ENCODE measurements at regions not wholly inside any gene's neighbourhood (a gene's known extent, or its start where the extent isn't known, plus 50 kb on each side); places are given as distances from the start of the nearest gene placed in this dataset.

DNA sequence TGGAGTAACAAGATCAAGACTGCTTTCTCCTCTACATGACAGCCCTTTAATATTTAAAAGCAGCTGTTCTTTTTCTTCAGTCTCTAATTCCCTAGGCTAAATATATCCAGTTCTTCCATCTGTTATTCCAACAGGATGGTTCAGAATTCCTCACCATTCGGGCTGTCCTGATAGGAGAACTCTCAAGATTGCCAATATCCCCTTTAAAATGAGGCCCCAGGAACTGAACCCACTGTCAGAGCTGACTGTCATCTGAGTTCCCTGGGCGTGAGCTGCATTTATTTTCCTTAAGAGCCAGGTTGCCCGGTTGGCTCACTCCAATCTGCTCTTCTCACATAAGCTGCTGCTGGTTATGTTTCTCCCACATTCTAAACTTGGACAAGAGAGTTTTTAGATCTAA lies 177.6 kb downstream of the MIS18A start:
- 70% methylated on average over 3 of the region's 3 CpGs for WGBS, 2 experiments (ENCODE audit: low coverage in 1 of 2, low lambda C conversion rate in 2 of 2, missing lambda C conversion rate in 2 of 2)

DNA sequence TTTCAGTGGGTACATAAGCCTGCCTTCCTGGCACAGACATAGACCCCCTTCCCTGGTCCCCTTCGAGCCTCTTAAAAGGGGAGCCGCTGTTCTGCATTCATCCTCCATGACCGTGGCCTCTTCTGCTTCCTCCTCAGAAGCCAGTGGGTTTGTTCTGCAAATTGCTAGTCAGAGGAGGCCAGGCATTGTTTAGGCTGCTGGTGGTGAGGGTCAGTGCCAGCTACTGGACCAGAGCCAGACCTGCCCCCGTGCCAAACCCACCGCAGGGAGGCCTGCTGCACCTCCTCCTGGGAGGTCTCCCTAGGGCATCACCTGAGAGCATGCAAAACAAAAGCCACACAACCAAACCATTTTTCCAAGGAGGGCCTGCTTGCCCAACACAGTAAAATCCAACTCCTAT lies 178.4 kb downstream of the MIS18A start:
- Histone ChIP-seq H3K9ac (no peak overlapping the region), H3K27me3 (replicated peaks; ENCODE audit: insufficient read depth) (no peaks in the 10 kb centered on the region), H3K4me3 (no peak overlapping the region), H2AFZ (no peak overlapping the region), H3K4me1 (ENCODE audit: insufficient read depth) (no peaks in the 10 kb centered on the region), H3K4me2 (ENCODE audit: unreplicated experiment) (no peak overlapping the region), H3K9me2 (ENCODE audit: insufficient read depth) (no peaks in the 10 kb centered on the region), H4K20me1 (ENCODE audit: insufficient read depth) (no peaks in the 10 kb centered on the region), H3K27ac (no peak overlapping the region), H3K9me3 (ENCODE audit: low read depth) (no peaks in the 10 kb centered on the region), H3F3A (ENCODE audit: insufficient read depth) (no peaks in the 10 kb centered on the region), H3K36me3 (ENCODE audit: low read depth) (no peaks in the 10 kb centered on the region), H3K79me2 (ENCODE audit: insufficient read depth) (no peaks in the 10 kb centered on the region)
- TF ChIP-seq EZH2 (IDR thresholded peaks at IDR 0.05; ENCODE audit: insufficient read depth, poor library complexity, severe bottlenecking) (no peak), EZH2phosphoT487 (IDR thresholded peaks at IDR 0.05; ENCODE audit: insufficient read depth, low read depth) (no peak)
- DNase-seq, result no peak
- in situ Hi-C loops (cut with MboI), result no loop called here
- whole genome bisulfite sequencing, 2 experiments (ENCODE audit: low coverage in 1 of 2, low lambda C conversion rate in 2 of 2, missing lambda C conversion rate in 2 of 2), result 68 to 74% methylated on average over 5 of the region's 5 CpGs

More for the DNA sequence above, 177.6 kb downstream of the MIS18A start:
- no peaks in the 10 kb centered on the region for H3K4me1 ChIP-seq (ENCODE audit: insufficient read depth)
- no peaks in the 10 kb centered on the region for H3K9me2 ChIP-seq (ENCODE audit: insufficient read depth)
- TF ChIP-seq EZH2phosphoT487 (IDR thresholded peaks at IDR 0.05; ENCODE audit: insufficient read depth, low read depth) (no peak), EZH2 (IDR thresholded peaks at IDR 0.05; ENCODE audit: insufficient read depth, poor library complexity, severe bottlenecking) (no peak)
- H3K27ac ChIP-seq, result no peak overlapping the region
- H3K4me2 ChIP-seq (ENCODE audit: unreplicated experiment), result no peak overlapping the region
- H3F3A ChIP-seq (ENCODE audit: insufficient read depth), result no peaks in the 10 kb centered on the region
- no peak overlapping the region for H2AFZ ChIP-seq
- no peaks in the 10 kb centered on the region for H3K79me2 ChIP-seq (ENCODE audit: insufficient read depth)
- H3K9me3 ChIP-seq (ENCODE audit: low read depth), result no peaks in the 10 kb centered on the region
- H3K9ac ChIP-seq, result no peak overlapping the region
- no peaks in the 10 kb centered on the region for H3K36me3 ChIP-seq (ENCODE audit: low read depth)
- H3K4me3 ChIP-seq, result no peak overlapping the region
- no peaks in the 10 kb centered on the region for H3K27me3 ChIP-seq (replicated peaks; ENCODE audit: insufficient read depth)
- H4K20me1 ChIP-seq (ENCODE audit: insufficient read depth), result no peaks in the 10 kb centered on the region
- no peak for DNase-seq
- in situ Hi-C loops (cut with MboI), result no loop called here

DNA sequence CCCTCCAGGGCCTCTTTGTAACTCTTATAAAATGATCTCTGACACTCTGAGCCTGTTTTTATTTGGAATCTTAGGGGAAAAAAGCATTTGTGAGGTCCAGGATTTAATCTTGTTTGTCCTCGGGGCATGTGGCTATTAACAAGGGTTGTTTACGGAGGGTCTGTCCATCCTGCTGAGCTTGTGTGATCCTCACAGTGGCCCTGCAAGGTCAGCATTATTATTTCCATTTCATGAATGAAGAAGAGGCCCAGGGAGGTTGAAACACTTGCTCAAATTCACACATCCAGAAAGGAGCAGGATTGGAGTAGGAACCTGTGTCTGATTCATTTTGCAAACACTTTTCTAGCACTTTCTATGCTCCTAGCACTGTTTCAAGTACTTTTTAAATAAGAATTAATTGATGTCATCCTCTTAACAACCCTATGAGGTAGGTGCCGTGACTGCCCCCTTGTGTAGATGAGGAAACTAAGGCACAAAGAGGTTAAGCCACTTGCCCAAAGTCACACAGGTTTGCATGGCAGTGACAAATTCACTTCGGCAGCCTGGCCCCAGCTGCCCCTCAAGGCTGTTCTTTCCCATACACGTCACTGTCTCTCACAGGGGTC lies 178.9 kb downstream of the MIS18A start:
- no peak for TF ChIP-seq EZH2phosphoT487 (IDR thresholded peaks at IDR 0.05; ENCODE audit: insufficient read depth, low read depth)
- TF ChIP-seq EZH2 (IDR thresholded peaks at IDR 0.05; ENCODE audit: insufficient read depth, poor library complexity, severe bottlenecking), result no peak
- no peaks in the 10 kb centered on the region for H3K36me3 ChIP-seq (ENCODE audit: low read depth)
- DNase-seq, result peak; percentile 23
- no peaks in the 10 kb centered on the region for H3F3A ChIP-seq (ENCODE audit: insufficient read depth)
- no peak overlapping the region for H3K27ac ChIP-seq
- H3K9ac ChIP-seq, result no peak overlapping the region
- no peaks in the 10 kb centered on the region for H3K27me3 ChIP-seq (replicated peaks; ENCODE audit: insufficient read depth)
- H3K79me2 ChIP-seq (ENCODE audit: insufficient read depth), result no peaks in the 10 kb centered on the region
- in situ Hi-C loops (cut with MboI), result no loop called here
- H3K4me1 ChIP-seq (ENCODE audit: insufficient read depth), result no peaks in the 10 kb centered on the region
- H3K4me2 ChIP-seq (ENCODE audit: unreplicated experiment), result no peak overlapping the region
- H3K9me2 ChIP-seq (ENCODE audit: insufficient read depth), result no peaks in the 10 kb centered on the region
- H4K20me1 ChIP-seq (ENCODE audit: insufficient read depth), result no peaks in the 10 kb centered on the region
- H3K9me3 ChIP-seq (ENCODE audit: low read depth), result no peaks in the 10 kb centered on the region
- no peak overlapping the region for H3K4me3 ChIP-seq
- no peak overlapping the region for H2AFZ ChIP-seq
- WGBS, 2 experiments (ENCODE audit: low coverage in 1 of 2, low lambda C conversion rate in 2 of 2, missing lambda C conversion rate in 2 of 2), result 72 to 75% methylated on average over 5 of the region's 5 CpGs

DNA sequence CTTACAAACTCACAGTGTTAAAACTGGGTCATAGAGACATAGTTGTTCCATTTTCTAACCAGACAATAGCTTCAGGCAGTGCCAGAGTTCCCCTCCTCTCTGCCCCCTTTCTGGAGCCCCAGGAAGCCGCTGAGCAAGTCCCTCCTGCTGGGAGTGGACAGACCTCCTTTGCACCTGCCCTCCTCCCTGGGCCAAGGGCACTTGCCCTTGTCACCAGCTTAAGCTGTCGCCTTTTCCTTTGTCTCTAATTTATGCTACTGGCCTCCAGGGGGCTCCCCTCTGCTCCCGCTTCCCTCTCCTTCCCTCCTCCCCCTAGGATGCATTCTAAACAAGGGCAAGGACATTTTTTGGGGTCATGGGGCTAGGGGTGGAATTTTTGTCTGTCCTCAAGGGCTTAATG lies 182.4 kb downstream of the MIS18A start:
- no peaks in the 10 kb centered on the region for H3K27me3 ChIP-seq (replicated peaks; ENCODE audit: insufficient read depth)
- H3K79me2 ChIP-seq (ENCODE audit: insufficient read depth), result no peaks in the 10 kb centered on the region
- no peaks in the 10 kb centered on the region for H3K36me3 ChIP-seq (ENCODE audit: low read depth)
- WGBS, 2 experiments (ENCODE audit: low coverage in 1 of 2, low lambda C conversion rate in 2 of 2, missing lambda C conversion rate in 2 of 2), result 70 to 71% methylated on average over 3 of the region's 3 CpGs
- no peaks in the 10 kb centered on the region for H3K4me1 ChIP-seq (ENCODE audit: insufficient read depth)
- TF ChIP-seq EZH2 (IDR thresholded peaks at IDR 0.05; ENCODE audit: insufficient read depth, poor library complexity, severe bottlenecking), result no peak
- no peak for TF ChIP-seq EZH2phosphoT487 (IDR thresholded peaks at IDR 0.05; ENCODE audit: insufficient read depth, low read depth)
- H2AFZ ChIP-seq, result no peak overlapping the region
- no peaks in the 10 kb centered on the region for H4K20me1 ChIP-seq (ENCODE audit: insufficient read depth)
- in situ Hi-C loops (cut with MboI), result no loop called here
- peak; percentile 14 for DNase-seq
- H3K4me2 ChIP-seq (ENCODE audit: unreplicated experiment), result no peak overlapping the region
- no peak overlapping the region for H3K27ac ChIP-seq
- H3K9me3 ChIP-seq (ENCODE audit: low read depth), result no peaks in the 10 kb centered on the region
- H3K4me3 ChIP-seq, result no peak overlapping the region
- H3F3A ChIP-seq (ENCODE audit: insufficient read depth), result no peaks in the 10 kb centered on the region
- H3K9me2 ChIP-seq (ENCODE audit: insufficient read depth), result no peaks in the 10 kb centered on the region
- H3K9ac ChIP-seq, result no peak overlapping the region

DNA sequence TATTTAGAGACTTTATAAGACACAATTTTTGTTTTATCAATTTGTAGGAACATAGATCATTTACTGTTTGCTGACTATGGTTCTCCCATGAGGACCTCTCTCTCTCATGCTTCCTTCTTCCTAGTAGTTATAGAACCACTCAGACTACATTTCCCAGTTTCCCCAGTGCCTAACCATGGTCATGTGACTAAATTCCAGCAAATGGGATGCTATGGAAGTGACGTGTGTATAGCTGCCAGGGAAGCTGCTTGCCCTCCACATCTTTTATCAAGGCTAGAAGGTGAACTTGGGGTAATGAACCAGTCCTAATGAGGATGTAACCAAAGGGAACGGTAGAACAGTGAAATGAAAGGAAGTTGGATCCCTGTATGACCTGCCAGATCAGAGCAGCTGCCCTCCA lies 184.0 kb downstream of the MIS18A start:
- Histone ChIP-seq H3K4me2 (ENCODE audit: unreplicated experiment) (peak overlapping the region; percentile 32), H3K9ac (peak overlapping the region; percentile 31; the same call in 1 of the 2 replicates), H3K9me3 (ENCODE audit: low read depth) (no peaks in the 10 kb centered on the region), H3K4me1 (ENCODE audit: insufficient read depth) (no peaks in the 10 kb centered on the region), H3K9me2 (ENCODE audit: insufficient read depth) (no peaks in the 10 kb centered on the region), H3K27me3 (replicated peaks; ENCODE audit: insufficient read depth) (no peaks in the 10 kb centered on the region), H2AFZ (peak overlapping the region; percentile 90), H3K79me2 (ENCODE audit: insufficient read depth) (no peaks in the 10 kb centered on the region), H3F3A (ENCODE audit: insufficient read depth) (no peaks in the 10 kb centered on the region), H4K20me1 (ENCODE audit: insufficient read depth) (no peaks in the 10 kb centered on the region), H3K27ac (no peak overlapping the region), H3K4me3 (peak overlapping the region; percentile 59), H3K36me3 (ENCODE audit: low read depth) (no peaks in the 10 kb centered on the region)
- in situ Hi-C loops (cut with MboI), result no loop called here
- WGBS, 2 experiments (ENCODE audit: low coverage in 1 of 2, low lambda C conversion rate in 2 of 2, missing lambda C conversion rate in 2 of 2), result 0 to 6% methylated on average over 2 of the region's 2 CpGs
- DNase-seq, result peak; percentile 62
- no peak for TF ChIP-seq EZH2 (IDR thresholded peaks at IDR 0.05; ENCODE audit: insufficient read depth, poor library complexity, severe bottlenecking)
- no peak for TF ChIP-seq EZH2phosphoT487 (IDR thresholded peaks at IDR 0.05; ENCODE audit: insufficient read depth, low read depth)
